A673 (cell line): ENCODE measurements at regions not wholly inside any gene's neighbourhood (a gene's known extent, or its start where the extent isn't known, plus 50 kb on each side); places are given as distances from the start of the nearest gene placed in this dataset.

Experiments
- EZH2 ChIP-seq: fragments of 200-600 bp; sonication (generic); IDR thresholded peaks from 2 replicates; pipeline ENCODE4 v1.6.1; 2017; ENCODE audit warnings: borderline replicate concordance, low read depth, mild to moderate bottlenecking, mixed read lengths, antibody characterized with exemption, low read length; ENCODE audit not compliant: poor library complexity, severe bottlenecking
- TF ChIP-seq, protein P1 (sequence below): fragments of 300-800, 200-600 bp; sonication (generic); conservative IDR thresholded peaks from 2 replicates; pipeline ENCODE4 v1.5.1; 2017; ENCODE audit warnings: low read depth, mild to moderate bottlenecking, antibody characterized with exemption, low read length, moderate library complexity, mixed read lengths

DNA sequence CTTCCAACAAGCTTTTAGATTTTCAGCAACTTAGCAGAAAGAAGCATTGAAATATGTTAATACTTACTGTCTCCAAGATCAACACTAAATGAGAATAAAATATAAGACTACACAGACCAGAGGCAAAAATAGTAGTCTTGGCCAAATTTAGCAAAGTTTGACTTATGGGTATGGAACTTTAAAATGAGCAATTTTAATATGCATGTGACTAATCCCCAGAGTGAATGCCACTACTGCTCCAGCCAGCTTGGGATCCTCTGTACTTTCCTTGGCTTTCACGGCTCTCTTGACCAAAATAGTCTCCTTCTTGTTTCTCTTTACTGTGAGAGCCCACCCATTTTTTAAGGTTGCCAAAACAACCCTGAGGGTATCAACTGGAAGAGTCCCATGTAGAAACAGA is 148.0 kb upstream of the GRIA1 start:
- TF ChIP-seq, protein P1, sequence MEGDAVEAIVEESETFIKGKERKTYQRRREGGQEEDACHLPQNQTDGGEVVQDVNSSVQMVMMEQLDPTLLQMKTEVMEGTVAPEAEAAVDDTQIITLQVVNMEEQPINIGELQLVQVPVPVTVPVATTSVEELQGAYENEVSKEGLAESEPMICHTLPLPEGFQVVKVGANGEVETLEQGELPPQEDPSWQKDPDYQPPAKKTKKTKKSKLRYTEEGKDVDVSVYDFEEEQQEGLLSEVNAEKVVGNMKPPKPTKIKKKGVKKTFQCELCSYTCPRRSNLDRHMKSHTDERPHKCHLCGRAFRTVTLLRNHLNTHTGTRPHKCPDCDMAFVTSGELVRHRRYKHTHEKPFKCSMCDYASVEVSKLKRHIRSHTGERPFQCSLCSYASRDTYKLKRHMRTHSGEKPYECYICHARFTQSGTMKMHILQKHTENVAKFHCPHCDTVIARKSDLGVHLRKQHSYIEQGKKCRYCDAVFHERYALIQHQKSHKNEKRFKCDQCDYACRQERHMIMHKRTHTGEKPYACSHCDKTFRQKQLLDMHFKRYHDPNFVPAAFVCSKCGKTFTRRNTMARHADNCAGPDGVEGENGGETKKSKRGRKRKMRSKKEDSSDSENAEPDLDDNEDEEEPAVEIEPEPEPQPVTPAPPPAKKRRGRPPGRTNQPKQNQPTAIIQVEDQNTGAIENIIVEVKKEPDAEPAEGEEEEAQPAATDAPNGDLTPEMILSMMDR = no peak
- TF ChIP-seq EZH2 = no peak
